Liver (tissue), 3 donors: ENCODE measurements at regions not wholly inside any gene's neighbourhood (a gene's known extent, or its start where the extent isn't known, plus 50 kb on each side); places are given as distances from the start of the nearest gene placed in this dataset.

Experiments
- ATF3 ChIP-seq: IDR thresholded peaks from 2 replicates; pipeline ENCODE4 v1.6.1; 2016; ENCODE audit warnings: antibody characterized with exemption
- CTCF ChIP-seq: fragments of 150-350 bp; IDR thresholded peaks from 2 replicates; pipeline ENCODE4 v1.5.1; 2017; ENCODE audit warnings: improper control_type of control experiment, low read depth, low read length; ENCODE audit not compliant: missing input control
- EGR1 ChIP-seq, 2 donors: IDR thresholded peaks; 2 replicates each; pipeline ENCODE4 v1.6.1; 2016 to 2018; ENCODE audit warnings: antibody characterized with exemption in 2 of 2, low read depth in 2 of 2
- FOXA1 ChIP-seq: IDR thresholded peaks from 2 replicates; pipeline ENCODE4 v1.6.1; 2016; ENCODE audit warnings: antibody characterized with exemption
- JUND ChIP-seq, 2 donors: IDR thresholded peaks; 2 replicates each; pipeline ENCODE4 v1.6.1; 2016; ENCODE audit warnings: antibody characterized with exemption in 2 of 2
- MAX ChIP-seq: IDR thresholded peaks from 2 replicates; pipeline ENCODE4 v1.6.1; 2016; ENCODE audit warnings: antibody characterized with exemption
- RAD21 ChIP-seq, 2 donors: IDR thresholded peaks; 2 replicates each; pipeline ENCODE4 v1.6.1; 2016; ENCODE audit warnings: antibody characterized with exemption in 2 of 2, mild to moderate bottlenecking in 2 of 2
- REST ChIP-seq: IDR thresholded peaks from 2 replicates; pipeline ENCODE4 v1.6.1; 2016; ENCODE audit warnings: antibody characterized with exemption, mild to moderate bottlenecking
- RXRA ChIP-seq, 2 donors: IDR thresholded peaks; 2 replicates each; pipeline ENCODE4 v1.6.1; 2017 to 2018; ENCODE audit warnings: antibody characterized with exemption in 2 of 2, mild to moderate bottlenecking in 1 of 2
- SP1 ChIP-seq: IDR thresholded peaks from 2 replicates; pipeline ENCODE4 v1.6.1; 2018; ENCODE audit warnings: antibody characterized with exemption, mild to moderate bottlenecking
- YY1 ChIP-seq: IDR thresholded peaks from 2 replicates; pipeline ENCODE4 v1.6.1; 2016; ENCODE audit warnings: antibody characterized with exemption, mild to moderate bottlenecking
- ZBTB33 ChIP-seq: IDR thresholded peaks from 2 replicates; pipeline ENCODE4 v1.6.1; 2016; ENCODE audit warnings: antibody characterized with exemption
- donor health status: healthy.
- donor health status: healthy.

GRCh38 chr18:22604986-22605421 is 187.3 kb upstream of the CTAGE1 start:
- TF ChIP-seq ATF3 = peak; percentile 37
- TF ChIP-seq REST = no peak
- TF ChIP-seq CTCF = no peak
- peak in 1 of 2 donors; percentile 23 for TF ChIP-seq EGR1 (IDR thresholded peaks at IDR 0.05; ENCODE audit: low read depth in 2 of 2)
- peak; percentile 74 for TF ChIP-seq SP1
- TF ChIP-seq ZBTB33 = no peak
- peak; percentile 44 for TF ChIP-seq YY1
- TF ChIP-seq RXRA (IDR thresholded peaks at IDR 0.05) = peak; percentile 75 to 88
- TF ChIP-seq JUND (IDR thresholded peaks at IDR 0.05) = peak; percentile 70 to 71
- TF ChIP-seq RAD21 (IDR thresholded peaks at IDR 0.05) = peak in 1 of 2 donors; percentile 54
- no peak for TF ChIP-seq FOXA1
- TF ChIP-seq MAX = peak; percentile 60
